Prostate gland (tissue), 2 donors: ENCODE measurements at regions not wholly inside any gene's neighbourhood (a gene's known extent, or its start where the extent isn't known, plus 50 kb on each side); places are given as distances from the start of the nearest gene placed in this dataset.

ENCODE experiments used
- DNase-seq: peaks from one replicate; pipeline ENCODE4 v3.0.0-alpha.2; 2019; ENCODE audit warnings: low spot score
- H3K27ac ChIP-seq, 2 donors: fragments of 200-600 bp; sonication (generic); 2 replicates each; pipeline ENCODE4 v1.5.1; 2017 to 2019
- H3K27me3 ChIP-seq: fragments of 200-600 bp; sonication (generic); replicated peaks from 2 replicates; pipeline ENCODE4 v1.5.1; 2019; ENCODE audit not compliant: insufficient read depth
- H3K36me3 ChIP-seq, 2 donors: fragments of 200-600 bp; sonication (generic); 1 replicate in 1 of 2; 2 replicates in 1 of 2; pipeline versions ENCODE4 v1.5.1 to v1.8.1; 2017 to 2019
- H3K4me1 ChIP-seq: fragments of 200-600 bp; sonication (generic); replicated peaks from 2 replicates; pipeline ENCODE4 v1.5.1; 2019
- H3K4me3 ChIP-seq, 2 donors: fragments of 200-600 bp; sonication (generic); 2 replicates each; pipeline ENCODE4 v1.5.1; 2017 to 2019
- H3K9me3 ChIP-seq: fragments of 200-600 bp; sonication (generic); 2 replicates; pipeline ENCODE4 v1.5.1; 2017
- CTCF ChIP-seq, 4 experiments: fragments of 200-600 bp in 2 of 4; fragments of 450-650 bp in 2 of 4; sonication (generic) in 2 of 4; IDR thresholded peaks; 1 replicate in 3 of 4; 2 replicates in 1 of 4; pipeline ENCODE4 v1.5.1; 2016 to 2019; ENCODE audit warnings: antibody characterized with exemption in 4 of 4, mild to moderate bottlenecking in 2 of 4, moderate library complexity in 2 of 4
- POLR2A ChIP-seq: fragments of 450-650 bp; IDR thresholded peaks from one replicate; pipeline ENCODE4 v1.6.1; 2016; ENCODE audit warnings: antibody characterized with exemption, mild to moderate bottlenecking
- POLR2AphosphoS5 ChIP-seq: sonication (generic); formaldehyde crosslinking; IDR thresholded peaks from one replicate; pipeline ENCODE4 v1.6.1; 2017; ENCODE audit warnings: antibody characterized with exemption
- WGBS: methylation state at CpG from one replicate; pipeline ENCODE4 v1.1.5; 2018; 5-methylcytosine and 5-hydroxymethylcytosine counted together
- intact Hi-C: fragments of 100-400 bp; cut with DNase I; formaldehyde crosslinking; loops from one replicate; pipeline ENCODE4 v1.14.2; 2022

- no peak for DNase-seq
- TF ChIP-seq CTCF (IDR thresholded peaks at IDR 0.05) (no peak), POLR2A (no peak), POLR2AphosphoS5 (no peak)
- no peaks in the 10 kb centered on the region for H3K36me3 ChIP-seq
- H3K9me3 ChIP-seq, result no peaks in the 10 kb centered on the region
- intact Hi-C loops, result no loop called here
- H3K27ac ChIP-seq, result no peak overlapping the region
- no peaks in the 10 kb centered on the region for H3K4me1 ChIP-seq
- H3K27me3 ChIP-seq, result no peaks in the 10 kb centered on the region
- no peak overlapping the region for H3K4me3 ChIP-seq
- 32% methylated on average over 2 of the region's 2 CpGs for WGBS
These were observed 1874.1 kb upstream of the PRR20A start for GRCh38 chr13:55266644-55267043.

GRCh38 chr13:55298201-55298600 is 1842.5 kb upstream of the PRR20A start:
- no peak for DNase-seq
- Histone ChIP-seq H3K27me3 (no peaks in the 10 kb centered on the region), H3K4me3 (no peak overlapping the region), H3K36me3 (no peaks in the 10 kb centered on the region), H3K9me3 (no peaks in the 10 kb centered on the region), H3K27ac (no peak overlapping the region), H3K4me1 (no peaks in the 10 kb centered on the region)
- 97% methylated on average over 1 of the region's 1 CpG for WGBS
- no peak for TF ChIP-seq POLR2AphosphoS5
- no peak for TF ChIP-seq POLR2A
- TF ChIP-seq CTCF (IDR thresholded peaks at IDR 0.05), result no peak
- intact Hi-C loops, result no loop called here

- intact Hi-C loops, result no loop called here
- Histone ChIP-seq H3K27ac (no peak overlapping the region), H3K4me3 (no peak overlapping the region), H3K27me3 (no peaks in the 10 kb centered on the region), H3K4me1 (no peaks in the 10 kb centered on the region), H3K9me3 (no peaks in the 10 kb centered on the region), H3K36me3 (no peaks in the 10 kb centered on the region)
- WGBS, result 56% methylated on average over 3 of the region's 3 CpGs
- no peak for DNase-seq
- TF ChIP-seq POLR2AphosphoS5, result no peak
- TF ChIP-seq CTCF (IDR thresholded peaks at IDR 0.05), result no peak
- TF ChIP-seq POLR2A, result no peak
These were observed 1838.2 kb upstream of the PRR20A start for GRCh38 chr13:55302568-55302967.

- Histone ChIP-seq H3K36me3 (no peaks in the 10 kb centered on the region), H3K4me1 (no peaks in the 10 kb centered on the region), H3K27me3 (no peaks in the 10 kb centered on the region), H3K9me3 (no peaks in the 10 kb centered on the region), H3K27ac (no peak overlapping the region), H3K4me3 (no peak overlapping the region)
- no peak for DNase-seq
- WGBS, result 66% methylated on average over 3 of the region's 3 CpGs
- intact Hi-C loops, result no loop called here
- TF ChIP-seq POLR2A (no peak), POLR2AphosphoS5 (no peak), CTCF (IDR thresholded peaks at IDR 0.05) (no peak)
These were observed 1832.8 kb upstream of the PRR20A start for GRCh38 chr13:55307909-55308308.

- no peak for DNase-seq
- H3K9me3 ChIP-seq, result no peaks in the 10 kb centered on the region
- intact Hi-C loops, result no loop called here
- no peaks in the 10 kb centered on the region for H3K27me3 ChIP-seq
- no peak for TF ChIP-seq POLR2AphosphoS5
- no peak for TF ChIP-seq CTCF (IDR thresholded peaks at IDR 0.05)
- TF ChIP-seq POLR2A, result no peak
- H3K4me3 ChIP-seq, result no peak overlapping the region
- no peaks in the 10 kb centered on the region for H3K36me3 ChIP-seq
- 90% methylated on average over 3 of the region's 3 CpGs for WGBS
- H3K4me1 ChIP-seq, result no peaks in the 10 kb centered on the region
- no peak overlapping the region for H3K27ac ChIP-seq
These were observed 1798.8 kb upstream of the PRR20A start for GRCh38 chr13:55341891-55342290.
